ENCODE measurements at regions not wholly inside any gene's neighbourhood (a gene's known extent, or its start where the extent isn't known, plus 50 kb on each side); places are given as distances from the start of the nearest gene placed in this dataset.
"Not testable (repeated sequence)": the region's sequence is repeated elsewhere in the genome, so short reads cannot be mapped to it uniquely, and the experiment has no call there.

GRCh38 chr4:169330095-169330494 is 59.3 kb upstream of the SH3RF1 start:
- Histone ChIP-seq H3K36me3 (ENCODE audit: control insufficient read depth, insufficient read depth, low read length) (no peaks in the 10 kb centered on the region), H3K4me3 (ENCODE audit: low read length) (no peak overlapping the region), H3K9me3 (ENCODE audit: control insufficient read depth, insufficient read depth, low read length) (no peaks in the 10 kb centered on the region), H3K4me1 (ENCODE audit: control insufficient read depth, insufficient read depth, low read length) (no peaks in the 10 kb centered on the region), H3K27me3 (ENCODE audit: control insufficient read depth, insufficient read depth, low read length) (no peaks in the 10 kb centered on the region), H3K27ac (ENCODE audit: low read length) (no peak overlapping the region)
- DNase-seq (no peak), ATAC-seq (no peak)
- H3K9me3 Mint-ChIP-seq = no peaks in the 10 kb centered on the region
- H3K36me3 Mint-ChIP-seq = no peaks in the 10 kb centered on the region
- WGBS (ENCODE audit: insufficient coverage) = 88% methylated on average over 6 of the region's 6 CpGs
- intact Hi-C loops (cut with micrococcal nuclease) = no loop called here
- H3K27ac Mint-ChIP-seq = no peak overlapping the region
- TF ChIP-seq CTCF (IDR thresholded peaks at IDR 0.05) = no peak
- no peaks in the 10 kb centered on the region for H3K4me1 Mint-ChIP-seq
- peaks cover 7 to 9% of the 10 kb centered on the region in 2 donors for H3K27me3 Mint-ChIP-seq (ENCODE audit: low read depth in 2 of 2)
- H3K4me3 Mint-ChIP-seq = no peak overlapping the region

- Histone ChIP-seq H3K4me3 (ENCODE audit: low read length) (no peak overlapping the region), H3K9me3 (ENCODE audit: control insufficient read depth, insufficient read depth, low read length) (no peaks in the 10 kb centered on the region), H3K36me3 (ENCODE audit: control insufficient read depth, insufficient read depth, low read length) (no peaks in the 10 kb centered on the region), H3K27ac (ENCODE audit: low read length) (no peak overlapping the region), H3K27me3 (ENCODE audit: control insufficient read depth, insufficient read depth, low read length) (no peaks in the 10 kb centered on the region), H3K4me1 (ENCODE audit: control insufficient read depth, insufficient read depth, low read length) (no peaks in the 10 kb centered on the region)
- ATAC-seq (no peak), DNase-seq (no peak)
- intact Hi-C loops (cut with micrococcal nuclease) = no loop called here
- no peaks in the 10 kb centered on the region for H3K36me3 Mint-ChIP-seq
- H3K4me3 Mint-ChIP-seq = no peak overlapping the region
- TF ChIP-seq CTCF (IDR thresholded peaks at IDR 0.05) = no peak
- H3K4me1 Mint-ChIP-seq = no peaks in the 10 kb centered on the region
- H3K27me3 Mint-ChIP-seq (ENCODE audit: low read depth in 2 of 2) = peaks cover 7 to 9% of the 10 kb centered on the region in 2 donors
- H3K9me3 Mint-ChIP-seq = no peaks in the 10 kb centered on the region
- WGBS (ENCODE audit: insufficient coverage) = 85% methylated on average over 2 of the region's 3 CpGs
- no peak overlapping the region for H3K27ac Mint-ChIP-seq
Measured at GRCh38 chr4:169327951-169328350, 57.2 kb upstream of the SH3RF1 start.

GRCh38 chr4:169323925-169324324 is 53.2 kb upstream of the SH3RF1 start:
- 100% methylated on average over 1 of the region's 1 CpG for WGBS (ENCODE audit: insufficient coverage)
- DNase-seq; H3K9me3 Mint-ChIP-seq; ATAC-seq; intact Hi-C loops (cut with micrococcal nuclease); H3K9me3 ChIP-seq (ENCODE audit: control insufficient read depth, insufficient read depth, low read length); H3K4me1 Mint-ChIP-seq; H3K4me3 ChIP-seq (ENCODE audit: low read length); H3K36me3 ChIP-seq (ENCODE audit: control insufficient read depth, insufficient read depth, low read length); H3K36me3 Mint-ChIP-seq; H3K4me1 ChIP-seq (ENCODE audit: control insufficient read depth, insufficient read depth, low read length); H3K4me3 Mint-ChIP-seq; H3K27ac ChIP-seq (ENCODE audit: low read length); H3K27ac Mint-ChIP-seq; H3K27me3 ChIP-seq (ENCODE audit: control insufficient read depth, insufficient read depth, low read length): not testable (repeated sequence)
- H3K27me3 Mint-ChIP-seq (ENCODE audit: low read depth in 2 of 2) = peaks cover 4 to 18% of the 10 kb centered on the region in 2 donors

- H3K4me1 ChIP-seq (ENCODE audit: control insufficient read depth, insufficient read depth, low read length); H3K9me3 ChIP-seq (ENCODE audit: control insufficient read depth, insufficient read depth, low read length); H3K4me3 ChIP-seq (ENCODE audit: low read length); H3K36me3 ChIP-seq (ENCODE audit: control insufficient read depth, insufficient read depth, low read length); H3K27me3 ChIP-seq (ENCODE audit: control insufficient read depth, insufficient read depth, low read length); H3K36me3 Mint-ChIP-seq; ATAC-seq; H3K4me3 Mint-ChIP-seq; H3K9me3 Mint-ChIP-seq; intact Hi-C loops (cut with micrococcal nuclease); H3K4me1 Mint-ChIP-seq; H3K27ac ChIP-seq (ENCODE audit: low read length); H3K27ac Mint-ChIP-seq; DNase-seq: not testable (repeated sequence)
- H3K27me3 Mint-ChIP-seq (ENCODE audit: low read depth in 2 of 2) = peaks cover 6 to 26% of the 10 kb centered on the region in 2 donors
Measured at GRCh38 chr4:169322833-169323232, 52.1 kb upstream of the SH3RF1 start.
